ENCODE measurements at regions not wholly inside any gene's neighbourhood (a gene's known extent, or its start where the extent isn't known, plus 50 kb on each side); places are given as distances from the start of the nearest gene placed in this dataset.

DNA sequence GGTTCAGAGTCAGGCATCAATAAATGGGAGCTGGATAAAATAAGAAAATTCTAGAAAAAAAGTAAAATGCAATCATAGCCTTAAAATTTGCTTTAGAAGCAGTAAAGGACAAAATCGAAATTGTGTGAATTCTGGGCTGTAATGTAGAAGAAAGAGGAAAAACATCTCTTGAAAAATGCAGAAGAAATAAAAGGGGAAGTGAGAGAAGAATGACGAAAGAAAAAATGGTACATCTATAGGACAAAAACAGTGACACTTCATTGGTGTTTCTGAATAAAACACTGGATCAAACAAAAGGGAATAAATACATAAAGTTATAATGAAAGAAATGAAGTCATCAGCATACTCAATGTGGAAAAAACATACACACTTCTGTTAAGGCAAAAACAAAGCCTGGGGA lies 642.3 kb downstream of the ACTL7B start:
- Mint-ChIP-seq H3K4me3 (no peak overlapping the region), H3K9me3 (no peaks in the 10 kb centered on the region), H3K4me1 (peaks cover 6% of the 10 kb centered on the region), H3K27ac (no peak overlapping the region), H3K27me3 (ENCODE audit: low read depth, poor library complexity) (peaks cover 4% of the 10 kb centered on the region), H3K36me3 (ENCODE audit: low read depth) (no peaks in the 10 kb centered on the region)
- no peak for TF ChIP-seq CTCF (IDR thresholded peaks at IDR 0.05)
- DNase-seq, result no peak

- H3K36me3 Mint-ChIP-seq (ENCODE audit: low read depth), result no peaks in the 10 kb centered on the region
- no peak overlapping the region for H3K4me3 Mint-ChIP-seq
- no peak overlapping the region for H3K27ac Mint-ChIP-seq
- H3K4me1 Mint-ChIP-seq, result no peaks in the 10 kb centered on the region
- peaks cover 4% of the 10 kb centered on the region for H3K27me3 Mint-ChIP-seq (ENCODE audit: low read depth, poor library complexity)
- no peaks in the 10 kb centered on the region for H3K9me3 Mint-ChIP-seq
- no peak for DNase-seq
- no peak for TF ChIP-seq CTCF (IDR thresholded peaks at IDR 0.05)
Observed at GRCh38 chr9:108212184-108212583, 643.6 kb downstream of the ACTL7B start.

GRCh38 chr9:108211411-108211955 lies 644.3 kb downstream of the ACTL7B start:
- Mint-ChIP-seq H3K4me1 (no peaks in the 10 kb centered on the region), H3K9me3 (peaks cover 4% of the 10 kb centered on the region), H3K27ac (no peak overlapping the region), H3K4me3 (no peak overlapping the region), H3K27me3 (ENCODE audit: low read depth, poor library complexity) (peaks cover 3% of the 10 kb centered on the region), H3K36me3 (ENCODE audit: low read depth) (no peaks in the 10 kb centered on the region)
- no peak for DNase-seq
- no peak for TF ChIP-seq CTCF (IDR thresholded peaks at IDR 0.05)

GRCh38 chr9:108209132-108209685 lies 646.6 kb downstream of the ACTL7B start:
- Mint-ChIP-seq H3K9me3 (peaks cover 11% of the 10 kb centered on the region), H3K4me3 (no peak overlapping the region), H3K27me3 (ENCODE audit: low read depth, poor library complexity) (no peaks in the 10 kb centered on the region), H3K4me1 (no peaks in the 10 kb centered on the region), H3K27ac (no peak overlapping the region), H3K36me3 (ENCODE audit: low read depth) (no peaks in the 10 kb centered on the region)
- DNase-seq, result no peak
- no peak for TF ChIP-seq CTCF (IDR thresholded peaks at IDR 0.05)

DNA sequence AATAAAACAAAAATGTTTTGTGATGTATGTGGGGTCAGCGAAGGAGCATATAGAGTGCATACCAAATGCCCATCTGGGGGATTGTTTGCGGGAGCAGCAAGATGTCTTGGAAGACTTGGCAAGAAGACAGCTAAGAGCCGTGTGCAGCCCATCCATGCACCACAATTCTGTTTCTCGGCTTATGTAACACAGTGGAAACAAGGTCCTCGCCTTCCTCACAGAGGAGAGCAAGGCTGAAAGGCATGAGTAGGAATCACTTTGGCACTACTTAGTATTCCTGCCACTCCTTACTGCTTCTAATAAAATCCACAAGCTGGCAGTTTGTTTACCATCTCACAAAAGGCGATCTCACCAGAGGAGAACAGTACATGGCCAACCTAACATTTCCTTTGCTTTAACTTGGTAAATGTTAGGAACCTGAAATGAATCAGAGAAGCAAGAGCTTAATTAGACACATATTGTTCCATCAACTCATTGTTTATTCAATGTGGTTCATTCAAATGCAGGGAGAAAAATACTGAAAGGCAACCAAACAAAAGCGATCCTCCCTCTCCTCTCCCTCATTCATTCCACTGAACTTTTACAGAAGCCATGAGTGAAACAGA lies 648.1 kb downstream of the ACTL7B start:
- H3K27me3 Mint-ChIP-seq (ENCODE audit: low read depth, poor library complexity), result no peaks in the 10 kb centered on the region
- H3K36me3 Mint-ChIP-seq (ENCODE audit: low read depth), result no peaks in the 10 kb centered on the region
- H3K27ac Mint-ChIP-seq, result no peak overlapping the region
- peaks cover 27% of the 10 kb centered on the region for H3K9me3 Mint-ChIP-seq
- TF ChIP-seq CTCF (IDR thresholded peaks at IDR 0.05), result no peak
- H3K4me1 Mint-ChIP-seq, result no peaks in the 10 kb centered on the region
- DNase-seq, result no peak
- H3K4me3 Mint-ChIP-seq, result no peak overlapping the region

DNA sequence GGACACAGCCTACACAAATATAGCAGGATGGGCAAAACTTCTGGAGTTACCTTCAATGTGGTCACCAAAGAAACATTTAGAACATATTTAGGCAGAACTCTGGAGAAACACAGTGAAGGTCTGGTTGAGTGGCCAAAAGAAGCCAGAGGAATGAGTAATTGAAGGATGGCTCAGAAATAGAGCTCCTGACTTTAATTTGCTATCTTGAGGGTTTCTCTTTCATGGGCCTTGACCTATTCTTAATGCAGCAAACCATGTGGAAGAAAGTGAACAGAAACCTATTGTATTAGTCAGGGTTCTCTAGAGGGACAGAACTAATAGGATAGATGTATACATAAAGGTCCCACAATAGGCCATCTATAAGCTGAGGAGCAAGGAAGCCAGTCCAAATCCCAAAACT lies 650.5 kb downstream of the ACTL7B start:
- no peak for TF ChIP-seq CTCF (IDR thresholded peaks at IDR 0.05)
- Mint-ChIP-seq H3K9me3 (peaks cover 42% of the 10 kb centered on the region), H3K4me1 (no peaks in the 10 kb centered on the region), H3K27ac (no peak overlapping the region), H3K27me3 (ENCODE audit: low read depth, poor library complexity) (no peaks in the 10 kb centered on the region), H3K4me3 (no peak overlapping the region), H3K36me3 (ENCODE audit: low read depth) (no peaks in the 10 kb centered on the region)
- DNase-seq, result no peak

Measured in nephron progenitor cell (in vitro differentiated cells).